ENCODE measurements at regions not wholly inside any gene's neighbourhood (a gene's known extent, or its start where the extent isn't known, plus 50 kb on each side); places are given as distances from the start of the nearest gene placed in this dataset.

GRCh38 chr9:82721593-82721992, 341.3 kb downstream of the RASEF start:
- no peak for TF ChIP-seq CTCF (conservative IDR thresholded peaks at IDR 0.05)

GRCh38 chr9:82722051-82722450, 340.9 kb downstream of the RASEF start:
- Mint-ChIP-seq H3K27me3 (ENCODE audit: insufficient read depth) (no peaks in the 10 kb centered on the region), H3K36me3 (ENCODE audit: low read depth) (no peaks in the 10 kb centered on the region), H3K4me1 (peaks cover 15% of the 10 kb centered on the region), H3K27ac (peak overlapping the region; percentile 62), H3K9me3 (peaks cover 12% of the 10 kb centered on the region), H3K4me3 (no peak overlapping the region)
- Histone ChIP-seq H3K4me1 (ENCODE audit: control insufficient read depth, insufficient read depth, low read length) (peaks cover 6% of the 10 kb centered on the region), H3K27ac (ENCODE audit: low read depth, low read length) (no peak overlapping the region), H3K9me3 (ENCODE audit: control insufficient read depth, low read length) (peaks cover 13% of the 10 kb centered on the region), H3K36me3 (ENCODE audit: control insufficient read depth, insufficient read depth, low read length) (no peaks in the 10 kb centered on the region), H3K9ac (ENCODE audit: extremely low read depth, low read length, poor library complexity, severe bottlenecking) (no peak overlapping the region), H3K27me3 (ENCODE audit: control insufficient read depth, insufficient read depth, low read length, poor library complexity, severe bottlenecking) (no peaks in the 10 kb centered on the region), H3K4me3 (ENCODE audit: low read length) (no peak overlapping the region)
- WGBS, 2 experiments (ENCODE audit: insufficient coverage in 1 of 2, insufficient read length in 1 of 2): 40 to 65% methylated on average over 1 of the region's 1 CpG
- peak; percentile 67 for DNase-seq
- TF ChIP-seq CTCF (conservative IDR thresholded peaks at IDR 0.05): no peak

More at GRCh38 chr9:82721593-82721992, 341.3 kb downstream of the RASEF start:
- H3K9me3 Mint-ChIP-seq: peaks cover 12% of the 10 kb centered on the region
- Histone ChIP-seq H3K9me3 (ENCODE audit: control insufficient read depth, low read length) (peaks cover 13% of the 10 kb centered on the region), H3K36me3 (ENCODE audit: control insufficient read depth, insufficient read depth, low read length) (no peaks in the 10 kb centered on the region), H3K9ac (ENCODE audit: extremely low read depth, low read length, poor library complexity, severe bottlenecking) (no peak overlapping the region), H3K27ac (ENCODE audit: low read depth, low read length) (no peak overlapping the region), H3K27me3 (ENCODE audit: control insufficient read depth, insufficient read depth, low read length, poor library complexity, severe bottlenecking) (no peaks in the 10 kb centered on the region), H3K4me1 (ENCODE audit: control insufficient read depth, insufficient read depth, low read length) (peaks cover 6% of the 10 kb centered on the region), H3K4me3 (ENCODE audit: low read length) (no peak overlapping the region)
- H3K36me3 Mint-ChIP-seq (ENCODE audit: low read depth): no peaks in the 10 kb centered on the region
- no peak for DNase-seq
- H3K4me1 Mint-ChIP-seq: peaks cover 15% of the 10 kb centered on the region
- H3K27me3 Mint-ChIP-seq (ENCODE audit: insufficient read depth): no peaks in the 10 kb centered on the region
- no peak overlapping the region for H3K4me3 Mint-ChIP-seq
- WGBS, 2 experiments (ENCODE audit: insufficient coverage in 1 of 2, insufficient read length in 1 of 2): 38% methylated on average over 1 of the region's 1 CpG; no CpG with 5 or more reads in 1 of the 2 experiments
- no peak overlapping the region for H3K27ac Mint-ChIP-seq

DNA sequence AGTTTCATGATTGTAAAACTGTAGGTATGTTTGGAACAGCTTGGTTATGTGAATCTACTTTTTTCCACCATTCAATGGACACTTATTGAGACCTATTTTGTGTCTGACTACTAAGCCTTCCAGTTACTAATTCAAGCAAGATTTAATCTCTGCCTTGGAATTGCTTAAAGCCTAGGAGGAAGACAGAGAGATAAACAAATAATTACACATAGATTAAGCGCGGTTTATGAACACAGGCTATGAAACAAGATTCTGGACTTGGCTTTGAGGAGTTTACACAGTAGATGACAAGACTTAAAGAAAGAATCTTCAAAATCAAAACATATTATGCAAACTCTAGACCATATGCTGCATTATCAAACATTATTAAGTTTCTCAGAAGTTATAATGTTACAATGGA, 340.4 kb downstream of the RASEF start:
- H3K36me3 ChIP-seq (ENCODE audit: control insufficient read depth, insufficient read depth, low read length): no peaks in the 10 kb centered on the region
- H3K27ac ChIP-seq (ENCODE audit: low read depth, low read length): no peak overlapping the region
- H3K4me1 Mint-ChIP-seq: peaks cover 15% of the 10 kb centered on the region
- H3K9me3 ChIP-seq (ENCODE audit: control insufficient read depth, low read length): peaks cover 13% of the 10 kb centered on the region
- H3K4me3 ChIP-seq (ENCODE audit: low read length): no peak overlapping the region
- H3K9me3 Mint-ChIP-seq: peaks cover 12% of the 10 kb centered on the region
- no peak overlapping the region for H3K9ac ChIP-seq (ENCODE audit: extremely low read depth, low read length, poor library complexity, severe bottlenecking)
- no peaks in the 10 kb centered on the region for H3K36me3 Mint-ChIP-seq (ENCODE audit: low read depth)
- TF ChIP-seq CTCF (conservative IDR thresholded peaks at IDR 0.05): no peak
- no peak overlapping the region for H3K4me3 Mint-ChIP-seq
- no peak overlapping the region for H3K27ac Mint-ChIP-seq
- DNase-seq: no peak
- peaks cover 6% of the 10 kb centered on the region for H3K4me1 ChIP-seq (ENCODE audit: control insufficient read depth, insufficient read depth, low read length)
- H3K27me3 Mint-ChIP-seq (ENCODE audit: insufficient read depth): no peaks in the 10 kb centered on the region
- 93% methylated on average over 2 of the region's 2 CpGs; no CpG with 5 or more reads in 1 of the 2 experiments for WGBS, 2 experiments (ENCODE audit: insufficient coverage in 1 of 2, insufficient read length in 1 of 2)
- no peaks in the 10 kb centered on the region for H3K27me3 ChIP-seq (ENCODE audit: control insufficient read depth, insufficient read depth, low read length, poor library complexity, severe bottlenecking)
